ENCODE measurements at regions not wholly inside any gene's neighbourhood (a gene's known extent, or its start where the extent isn't known, plus 50 kb on each side); places are given as distances from the start of the nearest gene placed in this dataset.
A peak's percentile ranks its signal among the peaks of the same experiment; 100 is the strongest.

DNA sequence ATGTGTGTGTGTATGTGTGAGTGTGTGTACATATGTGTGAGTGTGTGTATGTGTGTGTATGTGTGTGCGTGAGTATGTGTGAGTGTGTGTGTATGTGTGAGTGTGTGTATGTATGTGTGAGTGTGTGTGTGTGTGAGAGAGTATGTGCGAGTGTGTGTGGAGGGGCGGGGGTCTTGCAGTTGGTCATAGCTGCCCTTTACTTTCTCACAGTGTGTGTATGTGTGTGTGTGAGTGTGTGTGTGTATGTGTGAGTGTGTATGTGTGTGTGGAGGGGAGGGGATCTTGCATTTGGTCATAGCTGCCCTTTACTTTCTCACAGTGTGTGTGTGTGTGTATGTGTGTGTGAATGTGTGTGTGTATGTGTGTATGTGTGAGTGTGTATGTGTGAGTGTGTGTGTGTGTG is 74.8 kb upstream of the ENPP6 start:
- H3K27ac ChIP-seq (ENCODE audit: low read depth, low read length, poor library complexity, severe bottlenecking): no peak overlapping the region
- H3K79me2 ChIP-seq (ENCODE audit: insufficient read depth, low read length): no peaks in the 10 kb centered on the region
- H2AFZ ChIP-seq (ENCODE audit: low read length): no peak overlapping the region
- no peak overlapping the region for H3K9ac ChIP-seq (ENCODE audit: low read length)
- peaks cover 19% of the 10 kb centered on the region for H3K4me1 ChIP-seq (ENCODE audit: insufficient read depth, low read length, severe bottlenecking)
- H3K9me2 ChIP-seq (ENCODE audit: low read depth, low read length): no peaks in the 10 kb centered on the region
- TF ChIP-seq EZH2 (IDR thresholded peaks at IDR 0.05; ENCODE audit: borderline replicate concordance, low read length): no peak
- TF ChIP-seq, protein P1, sequence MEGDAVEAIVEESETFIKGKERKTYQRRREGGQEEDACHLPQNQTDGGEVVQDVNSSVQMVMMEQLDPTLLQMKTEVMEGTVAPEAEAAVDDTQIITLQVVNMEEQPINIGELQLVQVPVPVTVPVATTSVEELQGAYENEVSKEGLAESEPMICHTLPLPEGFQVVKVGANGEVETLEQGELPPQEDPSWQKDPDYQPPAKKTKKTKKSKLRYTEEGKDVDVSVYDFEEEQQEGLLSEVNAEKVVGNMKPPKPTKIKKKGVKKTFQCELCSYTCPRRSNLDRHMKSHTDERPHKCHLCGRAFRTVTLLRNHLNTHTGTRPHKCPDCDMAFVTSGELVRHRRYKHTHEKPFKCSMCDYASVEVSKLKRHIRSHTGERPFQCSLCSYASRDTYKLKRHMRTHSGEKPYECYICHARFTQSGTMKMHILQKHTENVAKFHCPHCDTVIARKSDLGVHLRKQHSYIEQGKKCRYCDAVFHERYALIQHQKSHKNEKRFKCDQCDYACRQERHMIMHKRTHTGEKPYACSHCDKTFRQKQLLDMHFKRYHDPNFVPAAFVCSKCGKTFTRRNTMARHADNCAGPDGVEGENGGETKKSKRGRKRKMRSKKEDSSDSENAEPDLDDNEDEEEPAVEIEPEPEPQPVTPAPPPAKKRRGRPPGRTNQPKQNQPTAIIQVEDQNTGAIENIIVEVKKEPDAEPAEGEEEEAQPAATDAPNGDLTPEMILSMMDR (IDR thresholded peaks at IDR 0.05; ENCODE audit: low read length): no peak
- H3F3A ChIP-seq (ENCODE audit: insufficient read depth, low read length): no peaks in the 10 kb centered on the region
- peaks cover 5% of the 10 kb centered on the region; the same call in 1 of the 2 replicates for H3K9me3 ChIP-seq (ENCODE audit: low read length)
- no peaks in the 10 kb centered on the region for H3K36me3 ChIP-seq (ENCODE audit: insufficient read depth, low read length)
- H3K27me3 ChIP-seq (ENCODE audit: insufficient read depth, low read length): no peaks in the 10 kb centered on the region
- no peaks in the 10 kb centered on the region for H4K20me1 ChIP-seq (ENCODE audit: insufficient read depth, low read length)
- no peak overlapping the region for H3K4me3 ChIP-seq (ENCODE audit: low read depth, low read length, poor library complexity, severe bottlenecking)
- no peak overlapping the region for H3K4me2 ChIP-seq (ENCODE audit: low read length)

DNA sequence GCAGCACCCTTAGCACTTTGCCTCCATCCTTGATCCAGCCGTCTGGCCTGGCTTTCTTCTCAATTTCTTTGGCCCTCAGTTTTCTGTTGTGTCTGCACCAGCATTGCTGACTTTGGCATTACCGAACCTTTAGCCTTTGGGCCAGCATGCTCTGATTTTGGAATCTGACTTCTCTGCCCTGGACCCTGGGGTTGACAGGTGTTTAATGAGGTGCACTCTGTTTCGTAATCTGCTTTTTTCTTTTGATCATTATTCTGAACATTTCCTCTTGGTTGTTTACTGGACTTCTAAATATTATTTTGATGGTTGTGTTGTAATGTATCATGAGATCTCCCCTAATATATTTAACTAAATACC is 71.5 kb upstream of the ENPP6 start:
- peak overlapping the region; percentile 23; the same call in 1 of the 2 replicates for H3K9ac ChIP-seq (ENCODE audit: low read length)
- no peaks in the 10 kb centered on the region for H3K36me3 ChIP-seq (ENCODE audit: insufficient read depth, low read length)
- no peak overlapping the region for H3K4me3 ChIP-seq (ENCODE audit: low read depth, low read length, poor library complexity, severe bottlenecking)
- peak overlapping the region; percentile 52; the same call in 1 of the 2 replicates for H3K4me2 ChIP-seq (ENCODE audit: low read length)
- peak overlapping the region; percentile 82 for H3K27ac ChIP-seq (ENCODE audit: low read depth, low read length, poor library complexity, severe bottlenecking)
- H3K27me3 ChIP-seq (ENCODE audit: insufficient read depth, low read length): no peaks in the 10 kb centered on the region
- peak overlapping the region; percentile 18; the same call in 1 of the 2 replicates for H2AFZ ChIP-seq (ENCODE audit: low read length)
- no peaks in the 10 kb centered on the region for H3F3A ChIP-seq (ENCODE audit: insufficient read depth, low read length)
- no peaks in the 10 kb centered on the region for H3K79me2 ChIP-seq (ENCODE audit: insufficient read depth, low read length)
- no peaks in the 10 kb centered on the region for H3K9me3 ChIP-seq (ENCODE audit: low read length)
- H3K9me2 ChIP-seq (ENCODE audit: low read depth, low read length): no peaks in the 10 kb centered on the region
- TF ChIP-seq, protein P1 (IDR thresholded peaks at IDR 0.05; ENCODE audit: low read length): no peak
- no peak for TF ChIP-seq EZH2 (IDR thresholded peaks at IDR 0.05; ENCODE audit: borderline replicate concordance, low read length)
- H4K20me1 ChIP-seq (ENCODE audit: insufficient read depth, low read length): no peaks in the 10 kb centered on the region
- H3K4me1 ChIP-seq (ENCODE audit: insufficient read depth, low read length, severe bottlenecking): peaks cover 47% of the 10 kb centered on the region

DNA sequence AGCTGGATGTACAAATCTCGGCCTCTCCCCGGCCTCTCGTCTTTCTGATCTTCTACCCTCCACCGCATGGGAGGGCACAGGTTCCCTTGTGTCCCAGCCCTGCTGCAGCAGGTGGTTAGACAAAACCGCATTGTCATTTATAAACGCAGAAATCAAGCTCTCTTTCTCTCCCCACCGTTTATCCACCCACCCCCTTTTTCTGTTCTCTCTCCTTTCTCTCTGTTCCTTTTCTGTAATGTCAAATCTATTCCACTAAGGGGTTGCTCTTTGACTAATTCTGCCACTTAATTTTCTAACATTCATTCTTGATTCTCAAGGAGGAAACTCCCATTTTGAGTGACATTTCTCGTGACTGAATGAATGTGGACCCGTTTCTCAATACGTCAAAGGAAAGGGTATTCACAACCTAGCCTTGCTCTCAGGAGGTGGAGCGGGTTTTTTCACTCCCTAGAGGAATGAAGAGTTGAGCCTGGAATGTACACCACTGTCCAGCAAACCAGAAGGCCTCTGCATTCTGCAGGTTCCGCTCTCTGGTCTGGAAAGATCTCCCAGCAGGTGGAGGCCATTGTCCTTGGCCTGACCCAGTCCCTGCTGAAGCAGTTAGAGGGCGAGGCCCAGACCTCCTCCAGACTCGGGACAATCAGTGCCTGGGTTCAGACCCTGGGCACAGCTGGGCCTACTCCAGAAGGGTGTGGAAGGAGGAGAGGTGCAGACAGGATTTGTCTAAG is 70.9 kb upstream of the ENPP6 start:
- Histone ChIP-seq H3K9me3 (ENCODE audit: low read length) (no peaks in the 10 kb centered on the region), H3K27me3 (ENCODE audit: insufficient read depth, low read length) (no peaks in the 10 kb centered on the region), H3K9ac (ENCODE audit: low read length) (peak overlapping the region; percentile 47), H3K4me2 (ENCODE audit: low read length) (peak overlapping the region; percentile 52), H4K20me1 (ENCODE audit: insufficient read depth, low read length) (no peaks in the 10 kb centered on the region), H3K36me3 (ENCODE audit: insufficient read depth, low read length) (no peaks in the 10 kb centered on the region), H3F3A (ENCODE audit: insufficient read depth, low read length) (no peaks in the 10 kb centered on the region), H3K79me2 (ENCODE audit: insufficient read depth, low read length) (no peaks in the 10 kb centered on the region), H3K9me2 (ENCODE audit: low read depth, low read length) (no peaks in the 10 kb centered on the region), H3K4me1 (ENCODE audit: insufficient read depth, low read length, severe bottlenecking) (peaks cover 53% of the 10 kb centered on the region), H2AFZ (ENCODE audit: low read length) (peak overlapping the region; percentile 18; the same call in 1 of the 2 replicates), H3K4me3 (ENCODE audit: low read depth, low read length, poor library complexity, severe bottlenecking) (peak overlapping the region; percentile 26), H3K27ac (ENCODE audit: low read depth, low read length, poor library complexity, severe bottlenecking) (peak overlapping the region; percentile 82)
- TF ChIP-seq, protein P1 (IDR thresholded peaks at IDR 0.05; ENCODE audit: low read length): no peak
- no peak for TF ChIP-seq EZH2 (IDR thresholded peaks at IDR 0.05; ENCODE audit: borderline replicate concordance, low read length)
